SU-DHL-6 (cell line): ENCODE measurements at regions not wholly inside any gene's neighbourhood (a gene's known extent, or its start where the extent isn't known, plus 50 kb on each side); places are given as distances from the start of the nearest gene placed in this dataset.

ENCODE experiments used
- CTCF ChIP-seq: fragments of 200-600 bp; sonication (generic); IDR thresholded peaks from one replicate; pipeline ENCODE4 v1.5.1; 2017; ENCODE audit warnings: antibody characterized with exemption, mild to moderate bottlenecking, low read length, moderate library complexity; ENCODE audit not compliant: insufficient read depth, poor library complexity, severe bottlenecking
- EZH2phosphoT487 ChIP-seq: fragments of 200-600 bp; sonication (generic), shearing (Covaris generic); conservative IDR thresholded peaks from 2 replicates; pipeline ENCODE4 v1.6.1; 2018; ENCODE audit warnings: mild to moderate bottlenecking, antibody characterized with exemption, low read length, moderate library complexity, mixed read lengths

GRCh38 chr5:9720361-9720760, 90.2 kb upstream of the TAS2R1 start:
- no peak for TF ChIP-seq CTCF
- no peak for TF ChIP-seq EZH2phosphoT487
